DND-41 (cell line): ENCODE measurements at regions not wholly inside any gene's neighbourhood (a gene's known extent, or its start where the extent isn't known, plus 50 kb on each side); places are given as distances from the start of the nearest gene placed in this dataset.

Experiments
- EZH2 ChIP-seq: IDR thresholded peaks from 3 replicates; pipeline ENCODE4 v1.6.1; 2012; ENCODE audit warnings: borderline replicate concordance, low read depth, mild to moderate bottlenecking, moderate library complexity, low read length, inconsistent platforms; ENCODE audit not compliant: severe bottlenecking
- TF ChIP-seq, protein P1 (sequence below): IDR thresholded peaks from 2 replicates; pipeline ENCODE4 v1.5.1; 2012; ENCODE audit warnings: borderline replicate concordance, low read length, moderate library complexity, mild to moderate bottlenecking; ENCODE audit not compliant: poor library complexity, severe bottlenecking; ENCODE audit errors: extremely low read depth

- TF ChIP-seq, protein P1, sequence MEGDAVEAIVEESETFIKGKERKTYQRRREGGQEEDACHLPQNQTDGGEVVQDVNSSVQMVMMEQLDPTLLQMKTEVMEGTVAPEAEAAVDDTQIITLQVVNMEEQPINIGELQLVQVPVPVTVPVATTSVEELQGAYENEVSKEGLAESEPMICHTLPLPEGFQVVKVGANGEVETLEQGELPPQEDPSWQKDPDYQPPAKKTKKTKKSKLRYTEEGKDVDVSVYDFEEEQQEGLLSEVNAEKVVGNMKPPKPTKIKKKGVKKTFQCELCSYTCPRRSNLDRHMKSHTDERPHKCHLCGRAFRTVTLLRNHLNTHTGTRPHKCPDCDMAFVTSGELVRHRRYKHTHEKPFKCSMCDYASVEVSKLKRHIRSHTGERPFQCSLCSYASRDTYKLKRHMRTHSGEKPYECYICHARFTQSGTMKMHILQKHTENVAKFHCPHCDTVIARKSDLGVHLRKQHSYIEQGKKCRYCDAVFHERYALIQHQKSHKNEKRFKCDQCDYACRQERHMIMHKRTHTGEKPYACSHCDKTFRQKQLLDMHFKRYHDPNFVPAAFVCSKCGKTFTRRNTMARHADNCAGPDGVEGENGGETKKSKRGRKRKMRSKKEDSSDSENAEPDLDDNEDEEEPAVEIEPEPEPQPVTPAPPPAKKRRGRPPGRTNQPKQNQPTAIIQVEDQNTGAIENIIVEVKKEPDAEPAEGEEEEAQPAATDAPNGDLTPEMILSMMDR, result no peak
- no peak for TF ChIP-seq EZH2
Measured at GRCh38 chr7:106604971-106605370, 56.0 kb downstream of the CCDC71L start.
